Jurkat, Clone E6-1 (cell line): ENCODE measurements at regions not wholly inside any gene's neighbourhood (a gene's known extent, or its start where the extent isn't known, plus 50 kb on each side); places are given as distances from the start of the nearest gene placed in this dataset.
"Not testable (repeated sequence)": the region's sequence is repeated elsewhere in the genome, so short reads cannot be mapped to it uniquely, and the experiment has no call there.

Experiments
- DNase-seq: peaks from one replicate; pipeline ENCODE4 v3.0.0-alpha.2; 2011; ENCODE audit warnings: low read depth, low spot score
- H3K4me3 ChIP-seq: 2 replicates; pipeline ENCODE4 v1.5.1; 2011; ENCODE audit warnings: mild to moderate bottlenecking, low read length, control low read depth, moderate library complexity

- DNase-seq, H3K4me3 ChIP-seq: not testable (repeated sequence)
Measured at GRCh38 chr21:10362816-10363215, 158.6 kb upstream of the TPTE start.

GRCh38 chr21:10363321-10363720 is 158.1 kb upstream of the TPTE start:
- DNase-seq = not testable (repeated sequence)

GRCh38 chr21:10366210-10366609 is 155.2 kb upstream of the TPTE start:
- not testable (repeated sequence) for H3K4me3 ChIP-seq, DNase-seq

More at GRCh38 chr21:10363321-10363720, 158.1 kb upstream of the TPTE start:
- not testable (repeated sequence) for H3K4me3 ChIP-seq

- not testable (repeated sequence) for DNase-seq, H3K4me3 ChIP-seq
Measured at GRCh38 chr21:10367586-10367985, 153.8 kb upstream of the TPTE start.

GRCh38 chr21:10368323-10368798 is 153.0 kb upstream of the TPTE start:
- H3K4me3 ChIP-seq, DNase-seq: not testable (repeated sequence)

- not testable (repeated sequence) for DNase-seq
Measured at GRCh38 chr21:10369289-10369688, 152.1 kb upstream of the TPTE start.

GRCh38 chr21:10377758-10378157 is 143.6 kb upstream of the TPTE start:
- DNase-seq, H3K4me3 ChIP-seq: not testable (repeated sequence)

More at GRCh38 chr21:10369289-10369688, 152.1 kb upstream of the TPTE start:
- H3K4me3 ChIP-seq = not testable (repeated sequence)

GRCh38 chr21:10379816-10380215 is 141.6 kb upstream of the TPTE start:
- not testable (repeated sequence) for H3K4me3 ChIP-seq, DNase-seq

GRCh38 chr21:10381687-10382060 is 139.7 kb upstream of the TPTE start:
- DNase-seq, H3K4me3 ChIP-seq: not testable (repeated sequence)

- not testable (repeated sequence) for H3K4me3 ChIP-seq, DNase-seq
Measured at GRCh38 chr21:10382135-10382534, 139.2 kb upstream of the TPTE start.

GRCh38 chr21:10382580-10382979 is 138.8 kb upstream of the TPTE start:
- not testable (repeated sequence) for H3K4me3 ChIP-seq, DNase-seq

GRCh38 chr21:10383571-10383970 is 137.8 kb upstream of the TPTE start:
- DNase-seq, H3K4me3 ChIP-seq: not testable (repeated sequence)

GRCh38 chr21:10384304-10384861 is 137.0 kb upstream of the TPTE start:
- not testable (repeated sequence) for DNase-seq, H3K4me3 ChIP-seq

- not testable (repeated sequence) for DNase-seq, H3K4me3 ChIP-seq
Measured at GRCh38 chr21:10385202-10385601, 136.2 kb upstream of the TPTE start.

- DNase-seq, H3K4me3 ChIP-seq: not testable (repeated sequence)
Measured at GRCh38 chr21:10385898-10386527, 135.4 kb upstream of the TPTE start.

GRCh38 chr21:10387692-10388450 is 133.5 kb upstream of the TPTE start:
- H3K4me3 ChIP-seq, DNase-seq: not testable (repeated sequence)

GRCh38 chr21:10388625-10389024 is 132.8 kb upstream of the TPTE start:
- DNase-seq, H3K4me3 ChIP-seq: not testable (repeated sequence)

- DNase-seq, H3K4me3 ChIP-seq: not testable (repeated sequence)
Measured at GRCh38 chr21:10392301-10392700, 129.1 kb upstream of the TPTE start.

GRCh38 chr21:10395963-10396362 is 125.4 kb upstream of the TPTE start:
- H3K4me3 ChIP-seq, DNase-seq: not testable (repeated sequence)

- not testable (repeated sequence) for DNase-seq
Measured at GRCh38 chr21:10397495-10397915, 123.9 kb upstream of the TPTE start.

More at GRCh38 chr21:10397495-10397915, 123.9 kb upstream of the TPTE start:
- H3K4me3 ChIP-seq = not testable (repeated sequence)
